B cell (primary cell): ENCODE measurements at regions not wholly inside any gene's neighbourhood (a gene's known extent, or its start where the extent isn't known, plus 50 kb on each side); places are given as distances from the start of the nearest gene placed in this dataset.

Experiments used
- ATAC-seq: fragments of 200-7000 bp; cut with Tn5 transposase; one replicate; pipeline ENCODE4 v1.10.0; 2021; ENCODE audit warnings: low read depth, mild to moderate bottlenecking, moderate number of reproducible peaks, moderate library complexity
- CTCF ChIA-PET: fragments of 350-600 bp; sonication (Branson Sonifier 250); formaldehyde crosslinking; loops from one replicate; lab custom pipeline; 2021; ENCODE audit warnings: antibody characterized with exemption, inconsistent platforms; lab: Charles Lee
- POLR2A ChIA-PET: fragments of 350-600 bp; sonication (Branson Sonifier 250); formaldehyde crosslinking; loops from one replicate; lab custom pipeline; 2021; ENCODE audit warnings: antibody characterized with exemption; lab: Charles Lee
- DNase-seq: peaks from one replicate; pipeline ENCODE4 v3.0.0; 2013
- H2AFZ ChIP-seq: 2 replicates; pipeline ENCODE4 v1.6.1; 2012; ENCODE audit warnings: mild to moderate bottlenecking, low read depth, low read length; ENCODE audit not compliant: insufficient read depth, poor library complexity, severe bottlenecking
- H3K27ac ChIP-seq, 2 donors: 1 replicate in 1 of 2; 2 replicates in 1 of 2; pipeline ENCODE4 v1.5.1; 2012 to 2013; ENCODE audit warnings: low read length in 2 of 2, mild to moderate bottlenecking in 2 of 2, moderate library complexity in 1 of 2
- H3K27me3 ChIP-seq, 4 experiments: fragments of 200-600 bp in 1 of 4; sonication (generic) in 1 of 4; replicated peaks in 1 of 4; 1 replicate in 2 of 4; 2 replicates in 2 of 4; pipeline versions ENCODE4 v1.6.1 to v1.7.0; 2013 to 2016; ENCODE audit warnings: low read length in 3 of 4, mild to moderate bottlenecking in 2 of 4, mixed read lengths in 1 of 4, moderate library complexity in 1 of 4; ENCODE audit not compliant: insufficient read depth in 4 of 4, control insufficient read depth in 3 of 4; ENCODE audit errors: control extremely low read depth in 1 of 4
- H3K36me3 ChIP-seq, 2 experiments: replicated peaks in 1 of 2; 1 replicate in 1 of 2; 2 replicates in 1 of 2; pipeline versions ENCODE4 v1.6.1 to v1.7.1; 2013; ENCODE audit warnings: low read length in 1 of 2; ENCODE audit not compliant: insufficient read depth in 2 of 2, control insufficient read depth in 1 of 2; ENCODE audit errors: control extremely low read depth in 1 of 2, extremely low read depth in 1 of 2
- H3K4me1 ChIP-seq, 2 donors: fragments of 200-600 bp in 1 of 2; sonication (generic) in 1 of 2; 1 replicate in 1 of 2; 2 replicates in 1 of 2; pipeline versions ENCODE4 v1.5.1 to v1.6.1; 2013 to 2017; ENCODE audit warnings: low read length in 2 of 2; ENCODE audit not compliant: control insufficient read depth in 2 of 2, insufficient read depth in 2 of 2
- H3K4me2 ChIP-seq: replicated peaks from 2 replicates; pipeline ENCODE3; 2012; ENCODE audit warnings: mild to moderate bottlenecking, low read depth, low read length; ENCODE audit not compliant: poor library complexity, severe bottlenecking
- H3K4me3 ChIP-seq, 5 experiments: fragments of 200-600 bp in 1 of 5; sonication (generic) in 1 of 5; 1 replicate in 3 of 5; 2 replicates in 2 of 5; pipeline versions ENCODE4 v1.5.1 to v1.7.0; 2011 to 2016; ENCODE audit warnings: low read length in 4 of 5, mild to moderate bottlenecking in 4 of 5, low read depth in 2 of 5, control low read depth in 1 of 5, moderate library complexity in 1 of 5; ENCODE audit not compliant: insufficient read depth in 1 of 5; ENCODE audit errors: control extremely low read depth in 1 of 5, extremely low read depth in 1 of 5
- H3K79me2 ChIP-seq: fragments of 200-600 bp; sonication (generic); one replicate; pipeline ENCODE4 v1.6.0; 2016; ENCODE audit warnings: low read length; ENCODE audit not compliant: control insufficient read depth, insufficient read depth
- H3K9ac ChIP-seq: fragments of 200-600 bp; sonication (generic); 2 replicates; pipeline ENCODE4 v1.6.1; 2017; ENCODE audit warnings: mild to moderate bottlenecking, low read length, moderate library complexity
- H3K9me3 ChIP-seq, 3 donors: one replicate each; pipeline versions ENCODE4 v1.6.1 to v1.7.1; 2013; ENCODE audit warnings: low read length in 2 of 3; ENCODE audit not compliant: control insufficient read depth in 2 of 3, insufficient read depth in 1 of 3; ENCODE audit errors: control extremely low read depth in 1 of 3
- H4K20me1 ChIP-seq: 2 replicates; pipeline ENCODE4 v1.6.0; 2012; ENCODE audit warnings: mild to moderate bottlenecking, low read length; ENCODE audit not compliant: insufficient read depth, control insufficient read depth, poor library complexity, severe bottlenecking
- H3K27ac Mint-ChIP-seq: one replicate; pipeline ENCODE4 v1.8.0; 2021; ENCODE audit warnings: mixed read lengths
- H3K27me3 Mint-ChIP-seq: one replicate; pipeline ENCODE4 v1.8.0; 2021; ENCODE audit warnings: mixed read lengths
- H3K4me1 Mint-ChIP-seq: one replicate; pipeline ENCODE4 v1.8.0; 2021; ENCODE audit warnings: mixed read lengths
- H3K4me3 Mint-ChIP-seq: one replicate; pipeline ENCODE4 v1.8.0; 2021; ENCODE audit warnings: mixed read lengths
- H3K9me3 Mint-ChIP-seq: one replicate; pipeline ENCODE4 v1.8.0; 2022; ENCODE audit warnings: mixed read lengths; ENCODE audit not compliant: insufficient read depth
- EZH2 ChIP-seq: IDR thresholded peaks from 2 replicates; pipeline ENCODE4 v1.6.1; 2012; ENCODE audit warnings: borderline replicate concordance, low read depth, mild to moderate bottlenecking, moderate library complexity, low read length; ENCODE audit not compliant: insufficient read depth, poor library complexity, severe bottlenecking
- WGBS: methylation state at CpG from one replicate; pipeline ENCODE4 v1.1.5; 2013; ENCODE audit warnings: missing lambda C conversion rate; ENCODE audit not compliant: insufficient coverage; 5-methylcytosine and 5-hydroxymethylcytosine counted together
- intact Hi-C: fragments of 100-400 bp; cut with micrococcal nuclease; formaldehyde crosslinking; loops from one replicate; pipeline ENCODE4 v1.10.0; 2022
- TF ChIP-seq, protein P1 (sequence below): fragments of 200-600 bp; IDR thresholded peaks from one replicate; pipeline ENCODE4 v1.8.0; 2022; ENCODE audit warnings: antibody characterized with exemption, mild to moderate bottlenecking

DNA sequence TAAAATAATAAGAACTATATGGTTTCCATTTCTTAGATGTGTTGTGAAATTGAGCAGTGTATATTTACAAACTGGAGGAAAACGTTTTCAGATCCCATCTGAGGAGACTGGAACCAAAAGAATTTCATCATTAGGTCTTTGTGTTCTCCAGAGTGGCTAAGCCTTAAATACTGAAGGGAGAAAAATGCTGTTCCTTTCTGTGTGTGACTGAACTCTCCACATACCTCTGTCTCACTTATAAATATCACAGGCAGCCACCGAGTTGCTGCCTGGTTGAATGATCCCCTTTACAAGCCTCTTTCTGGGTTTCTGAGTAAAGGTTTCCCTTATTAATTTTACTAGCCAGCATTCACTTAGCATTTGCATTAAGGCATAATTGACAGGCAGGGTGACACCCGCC lies 913.9 kb upstream of the NR2F2 start:
- Histone ChIP-seq H3K4me3 (no peak overlapping the region), H3K4me2 (no peak overlapping the region), H3K27me3 (no peaks in the 10 kb centered on the region), H2AFZ (no peak overlapping the region), H3K79me2 (no peaks in the 10 kb centered on the region), H3K9me3 (peaks cover 0 to 7% (median 0%) of the 10 kb centered on the region in 3 donors), H4K20me1 (no peaks in the 10 kb centered on the region), H3K27ac (no peak overlapping the region), H3K4me1 (no peaks in the 10 kb centered on the region), H3K9ac (no peak overlapping the region), H3K36me3 (no peaks in the 10 kb centered on the region)
- intact Hi-C loops = no loop called here
- Mint-ChIP-seq H3K4me1 (no peaks in the 10 kb centered on the region), H3K27ac (no peak overlapping the region), H3K9me3 (peaks cover 5% of the 10 kb centered on the region), H3K4me3 (no peak overlapping the region), H3K27me3 (no peaks in the 10 kb centered on the region)
- ChIA-PET CTCF (no interaction called here), POLR2A (no interaction called here)
- no CpG with 5 or more reads among the region's 3 CpGs for WGBS
- no peak for DNase-seq
- no peak for ATAC-seq
- TF ChIP-seq, protein P1, sequence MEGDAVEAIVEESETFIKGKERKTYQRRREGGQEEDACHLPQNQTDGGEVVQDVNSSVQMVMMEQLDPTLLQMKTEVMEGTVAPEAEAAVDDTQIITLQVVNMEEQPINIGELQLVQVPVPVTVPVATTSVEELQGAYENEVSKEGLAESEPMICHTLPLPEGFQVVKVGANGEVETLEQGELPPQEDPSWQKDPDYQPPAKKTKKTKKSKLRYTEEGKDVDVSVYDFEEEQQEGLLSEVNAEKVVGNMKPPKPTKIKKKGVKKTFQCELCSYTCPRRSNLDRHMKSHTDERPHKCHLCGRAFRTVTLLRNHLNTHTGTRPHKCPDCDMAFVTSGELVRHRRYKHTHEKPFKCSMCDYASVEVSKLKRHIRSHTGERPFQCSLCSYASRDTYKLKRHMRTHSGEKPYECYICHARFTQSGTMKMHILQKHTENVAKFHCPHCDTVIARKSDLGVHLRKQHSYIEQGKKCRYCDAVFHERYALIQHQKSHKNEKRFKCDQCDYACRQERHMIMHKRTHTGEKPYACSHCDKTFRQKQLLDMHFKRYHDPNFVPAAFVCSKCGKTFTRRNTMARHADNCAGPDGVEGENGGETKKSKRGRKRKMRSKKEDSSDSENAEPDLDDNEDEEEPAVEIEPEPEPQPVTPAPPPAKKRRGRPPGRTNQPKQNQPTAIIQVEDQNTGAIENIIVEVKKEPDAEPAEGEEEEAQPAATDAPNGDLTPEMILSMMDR = no peak
- TF ChIP-seq EZH2 = no peak

DNA sequence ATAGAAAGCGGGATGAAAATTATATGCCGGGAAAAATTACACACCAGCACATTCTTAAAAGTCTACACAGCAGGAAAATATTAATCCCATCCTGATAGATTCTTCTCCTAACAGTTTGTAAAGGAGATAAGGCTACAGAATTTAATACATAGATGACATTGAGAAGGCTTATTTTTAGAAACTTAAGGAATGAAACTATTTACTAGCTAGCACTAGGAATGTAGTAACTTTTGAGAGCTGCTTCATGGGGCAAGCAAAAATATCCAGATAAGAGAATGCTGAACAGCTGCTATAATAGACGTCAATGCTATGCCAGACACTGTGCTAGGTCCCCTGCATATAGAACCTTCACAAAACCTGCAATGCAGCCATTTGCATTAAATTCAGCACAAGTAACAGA lies 912.7 kb upstream of the NR2F2 start:
- no peaks in the 10 kb centered on the region for H3K79me2 ChIP-seq
- DNase-seq (no peak), ATAC-seq (no peak)
- no peak overlapping the region for H2AFZ ChIP-seq
- H3K4me1 ChIP-seq = no peaks in the 10 kb centered on the region
- ChIA-PET POLR2A (no interaction called here), CTCF (no interaction called here)
- TF ChIP-seq, protein P1 = no peak
- no peak for TF ChIP-seq EZH2
- Mint-ChIP-seq H3K27ac (no peak overlapping the region), H3K27me3 (no peaks in the 10 kb centered on the region), H3K4me1 (no peaks in the 10 kb centered on the region), H3K4me3 (no peak overlapping the region), H3K9me3 (peaks cover 7% of the 10 kb centered on the region)
- H3K9ac ChIP-seq = no peak overlapping the region
- whole genome bisulfite sequencing = no CpG with 5 or more reads among the region's 3 CpGs
- no peaks in the 10 kb centered on the region for H3K36me3 ChIP-seq
- H3K9me3 ChIP-seq = peaks cover 0 to 7% (median 0%) of the 10 kb centered on the region in 3 donors
- H3K27ac ChIP-seq = no peak overlapping the region
- intact Hi-C loops = no loop called here
- no peak overlapping the region for H3K4me3 ChIP-seq
- H4K20me1 ChIP-seq = no peaks in the 10 kb centered on the region
- H3K4me2 ChIP-seq = no peak overlapping the region
- no peaks in the 10 kb centered on the region for H3K27me3 ChIP-seq
